Activated T-cell treated with anti-CD3 and anti-CD28 coated beads for 4 hours (primary cell): ENCODE measurements at regions not wholly inside any gene's neighbourhood (a gene's known extent, or its start where the extent isn't known, plus 50 kb on each side); places are given as distances from the start of the nearest gene placed in this dataset.

Source experiments
- DNase-seq: peaks from one replicate; pipeline ENCODE4 v3.0.0-alpha.2; 2020

GRCh38 chr22:48682504-48682903, 1145.2 kb downstream of the BRD1 start:
- no peak for DNase-seq

DNA sequence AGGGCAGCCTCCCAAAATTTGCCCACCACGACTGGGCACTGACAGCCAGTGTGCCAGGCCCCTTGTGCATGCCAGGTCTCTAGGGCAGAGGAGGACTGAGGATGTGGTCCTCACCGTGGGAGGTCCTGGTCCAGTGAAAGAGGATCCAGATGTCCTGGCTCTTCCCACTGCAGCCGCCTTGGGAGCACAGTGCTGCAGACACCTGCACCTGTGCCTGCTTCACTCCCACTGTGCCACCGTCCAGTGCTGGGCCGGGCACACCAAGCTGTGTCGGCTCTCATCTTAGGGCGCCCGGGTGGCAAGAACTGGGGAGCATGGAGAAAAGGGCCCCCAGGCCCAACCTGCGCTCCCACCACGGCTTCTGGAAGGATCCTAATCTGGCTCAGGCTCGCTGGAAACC, 1147.1 kb downstream of the BRD1 start:
- DNase-seq, result no peak

DNA sequence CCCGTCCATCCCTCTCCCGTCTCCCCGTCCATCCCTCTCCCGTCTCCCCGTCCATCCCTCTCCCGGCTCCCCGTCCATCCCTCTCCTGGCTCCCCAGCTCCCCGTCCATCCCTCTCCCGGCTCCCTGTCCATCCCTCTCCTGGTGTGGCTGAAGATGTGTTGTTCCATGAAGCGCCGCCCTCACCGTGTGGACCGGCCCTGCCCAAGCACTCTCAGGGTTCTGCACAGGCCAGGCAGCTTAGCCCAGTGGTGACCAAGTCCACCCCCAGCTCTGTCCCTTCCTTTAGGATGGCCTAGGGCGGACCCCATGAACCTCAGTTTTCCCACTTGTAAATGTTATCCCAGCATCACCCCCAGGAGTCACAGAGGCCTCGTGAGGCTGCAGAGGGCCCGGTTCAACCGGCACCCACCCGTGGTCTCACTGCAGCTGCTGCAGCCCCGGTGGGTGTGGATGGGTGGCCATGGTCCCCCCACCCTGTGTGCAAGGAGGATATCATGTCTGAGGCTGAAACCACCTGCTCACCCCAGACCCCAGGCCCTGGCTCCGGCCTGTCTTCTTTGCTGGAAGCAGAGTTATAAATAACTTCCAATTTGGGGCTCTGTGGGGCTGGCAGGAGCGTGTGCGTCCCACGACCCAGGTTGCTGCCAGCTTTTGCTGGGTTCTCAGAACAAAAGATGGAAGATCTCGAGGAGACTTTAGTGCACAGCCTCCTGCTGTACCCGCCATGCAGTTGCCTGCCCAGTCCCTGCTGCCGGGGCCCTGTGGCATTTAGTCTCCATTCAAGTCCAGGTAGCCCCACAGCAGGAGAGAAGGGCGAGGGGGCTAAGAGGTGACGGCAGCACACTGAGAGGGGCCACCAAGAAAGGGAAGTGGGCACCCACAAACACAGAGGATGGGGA, 1147.8 kb downstream of the BRD1 start:
- no peak for DNase-seq

GRCh38 chr22:48678171-48679135, 1149.2 kb downstream of the BRD1 start:
- DNase-seq, result no peak

DNA sequence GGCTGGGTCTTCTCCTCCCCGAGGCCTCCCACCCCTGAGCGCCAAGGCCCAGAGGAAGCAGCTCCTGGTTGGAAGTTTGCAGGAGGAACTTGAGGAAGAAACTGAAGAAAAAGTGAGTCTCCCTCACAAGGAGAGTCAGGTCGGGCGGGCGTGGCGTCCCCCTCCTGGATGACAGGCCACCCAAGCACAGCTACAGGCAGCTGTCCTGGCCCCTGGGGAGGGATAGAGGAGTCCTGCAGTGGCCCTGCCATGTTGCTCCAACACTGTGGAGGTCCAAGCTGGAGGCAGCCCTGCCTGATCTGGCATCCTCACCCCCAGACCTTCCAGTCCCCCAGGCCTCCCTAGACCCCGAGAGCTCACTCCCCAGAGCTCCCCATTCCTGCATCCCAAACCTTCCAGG, 1150.1 kb downstream of the BRD1 start:
- DNase-seq, result no peak

DNA sequence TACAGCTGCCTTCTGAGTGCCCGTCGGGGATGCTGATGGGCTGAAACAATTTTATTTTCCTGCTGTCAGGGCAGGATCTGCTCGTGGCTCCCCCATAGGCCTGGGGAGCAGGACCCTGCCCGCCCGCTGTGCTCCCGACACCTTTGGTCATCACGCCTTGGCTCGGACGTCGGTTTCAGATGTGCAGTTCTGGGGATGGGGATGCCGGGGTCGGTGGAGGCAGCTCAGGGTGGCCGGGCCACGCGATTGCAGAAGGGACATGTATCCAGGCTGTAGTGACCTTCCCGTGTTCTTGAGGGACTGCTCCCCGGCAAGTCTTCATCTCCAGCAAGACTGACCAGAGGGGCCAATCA, 1150.5 kb downstream of the BRD1 start:
- no peak for DNase-seq

DNA sequence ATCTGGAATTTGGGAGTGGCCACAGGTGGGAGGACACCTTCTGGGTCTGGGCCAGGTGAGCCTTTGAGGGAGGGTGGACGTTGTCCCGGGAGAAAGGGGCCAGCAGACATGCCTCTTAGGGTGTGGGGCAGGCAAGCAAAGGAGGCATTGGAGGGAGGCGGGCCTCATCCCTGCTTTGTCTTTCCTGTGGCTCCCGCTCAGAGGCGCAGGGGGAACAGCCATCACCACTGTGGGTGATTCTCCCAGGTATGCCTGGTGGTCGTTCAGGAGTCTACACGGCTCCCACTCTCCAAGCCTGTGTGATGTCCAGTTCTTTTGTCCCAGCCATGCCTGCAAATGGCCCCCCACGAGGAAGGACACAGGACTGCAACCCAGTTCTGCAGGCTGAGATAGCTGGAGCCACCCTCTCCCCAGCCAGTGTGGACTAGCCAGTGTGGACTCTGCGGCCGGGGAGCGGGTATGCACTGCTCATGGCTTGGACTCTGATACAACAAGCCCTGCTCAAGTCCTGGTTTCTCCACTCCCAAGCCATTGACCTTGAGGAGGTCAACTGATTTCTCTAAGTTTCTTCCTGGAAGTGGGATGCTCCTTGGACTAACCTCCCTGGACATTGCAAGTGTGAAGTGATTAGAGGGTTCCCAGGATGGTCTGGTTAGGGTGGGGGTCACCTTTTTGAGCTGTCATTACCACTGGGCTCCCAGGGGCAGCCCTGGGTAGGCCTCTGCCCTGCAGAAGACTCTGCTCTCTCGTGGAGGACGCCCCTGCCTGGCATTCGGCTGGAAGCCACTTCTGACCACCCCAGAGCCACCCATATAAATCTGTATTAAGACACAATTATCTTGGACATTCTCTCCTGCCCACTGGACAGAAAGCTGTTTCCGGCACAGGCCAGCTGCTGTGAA, 1151.2 kb downstream of the BRD1 start:
- DNase-seq, result no peak

GRCh38 chr22:48675830-48676145, 1151.9 kb downstream of the BRD1 start:
- DNase-seq, result no peak

GRCh38 chr22:48675141-48675829, 1152.4 kb downstream of the BRD1 start:
- no peak for DNase-seq

DNA sequence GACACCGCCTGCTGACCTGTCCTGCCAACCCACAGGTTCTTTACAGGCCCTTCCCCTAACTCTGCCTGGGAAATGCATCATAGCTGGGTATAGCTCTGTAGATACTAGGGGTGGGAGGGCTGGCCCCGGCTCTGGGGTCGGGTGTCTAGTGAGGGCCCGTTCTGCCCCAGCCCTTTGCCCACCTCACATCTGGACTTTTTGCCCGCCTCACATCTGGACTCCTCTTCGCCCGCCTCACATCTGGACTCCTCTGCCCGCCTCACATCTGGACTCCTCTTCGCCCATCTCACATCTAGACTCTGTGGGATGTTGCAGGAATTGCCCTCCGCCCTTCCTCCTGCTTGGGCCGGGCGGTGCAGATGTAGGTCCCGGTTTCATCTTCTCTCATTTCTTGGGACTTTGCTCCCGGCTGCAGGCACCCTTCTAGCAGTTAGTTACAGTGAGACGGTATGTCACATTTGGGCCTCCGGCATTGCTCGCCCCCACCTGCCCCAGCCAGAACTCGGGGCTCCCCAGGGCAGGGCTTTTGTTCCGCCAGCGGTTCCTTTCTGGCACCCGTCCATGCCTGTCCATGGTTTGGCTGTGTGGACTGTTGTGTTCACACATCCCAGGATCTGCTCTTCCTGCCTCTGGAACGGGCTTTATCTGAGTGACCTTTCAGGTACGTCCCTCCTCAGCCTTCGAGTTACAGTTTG, 1153.7 kb downstream of the BRD1 start:
- no peak for DNase-seq

DNA sequence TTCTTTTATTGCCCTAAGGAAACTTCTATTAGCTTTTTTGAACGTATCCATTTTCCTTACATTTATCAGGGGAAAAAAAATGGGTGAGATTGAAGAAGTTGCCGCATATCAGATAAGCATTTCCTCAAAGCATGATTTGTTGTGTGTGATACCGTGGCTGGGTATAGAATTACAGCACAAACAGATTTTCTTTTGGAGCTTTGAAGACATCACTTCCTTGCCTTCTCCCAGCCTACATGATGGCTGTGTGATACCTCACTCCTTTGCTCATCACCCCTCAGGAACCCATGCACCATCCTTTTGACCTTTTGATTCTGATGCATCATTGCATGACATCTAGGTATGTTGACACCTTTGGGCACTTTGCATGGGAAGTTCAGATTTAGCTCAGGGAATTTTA, 1155.3 kb downstream of the BRD1 start:
- DNase-seq, result no peak

DNA sequence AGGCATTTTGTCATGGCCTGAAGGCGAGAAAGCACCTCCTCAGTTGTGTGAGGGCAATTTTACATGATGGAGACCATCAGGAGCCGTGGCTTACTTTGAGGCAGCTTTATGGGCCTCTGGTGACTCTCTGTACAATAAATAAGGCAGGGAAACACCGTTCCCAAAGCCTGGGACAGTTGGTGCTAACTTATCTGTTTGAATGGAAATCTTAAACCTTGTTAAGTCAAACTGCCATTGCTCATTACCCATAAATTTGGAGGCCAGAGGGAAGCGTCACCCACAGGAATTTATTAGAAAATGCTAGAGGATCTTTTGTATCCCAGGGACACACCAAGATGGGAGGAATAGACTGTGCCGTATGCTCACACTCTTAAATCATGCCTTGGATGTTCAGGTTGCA, 1156.9 kb downstream of the BRD1 start:
- no peak for DNase-seq

DNA sequence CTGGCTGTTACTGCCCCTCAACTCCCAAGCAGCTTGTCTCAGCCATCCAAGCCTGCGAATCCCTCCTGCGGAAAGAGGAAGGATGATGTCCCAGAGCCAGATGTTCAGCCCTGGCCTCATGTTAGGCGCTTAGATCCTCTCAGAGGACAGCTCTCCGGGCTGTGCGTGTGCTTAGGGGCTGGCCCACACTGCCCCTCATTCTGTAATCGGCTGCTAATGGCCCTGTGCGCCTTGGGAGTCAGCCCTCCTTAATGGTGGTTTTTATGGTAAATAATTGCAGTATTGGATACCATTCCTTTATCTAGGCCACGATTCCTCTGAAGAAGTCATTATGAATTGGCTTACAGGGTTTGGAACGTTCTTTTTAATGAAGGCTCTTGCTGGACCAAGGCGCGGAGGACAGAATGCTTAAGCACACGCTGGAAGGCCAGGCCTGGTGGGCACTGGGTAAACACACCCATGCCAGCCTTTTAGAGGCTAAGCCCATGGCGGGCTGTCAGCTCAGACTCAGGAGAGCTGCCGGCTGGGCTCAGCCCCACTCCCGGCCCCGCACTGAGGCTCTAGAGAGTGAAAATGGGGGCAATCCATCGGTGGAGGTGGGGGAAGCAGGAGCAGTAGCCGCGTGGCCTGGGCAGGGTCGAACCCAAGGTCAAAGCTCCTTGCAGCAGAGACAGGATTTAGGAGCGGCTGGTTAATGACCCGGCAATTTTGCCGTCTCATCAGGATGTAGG, 1157.5 kb downstream of the BRD1 start:
- no peak for DNase-seq

GRCh38 chr22:48669226-48669625, 1158.4 kb downstream of the BRD1 start:
- no peak for DNase-seq

DNA sequence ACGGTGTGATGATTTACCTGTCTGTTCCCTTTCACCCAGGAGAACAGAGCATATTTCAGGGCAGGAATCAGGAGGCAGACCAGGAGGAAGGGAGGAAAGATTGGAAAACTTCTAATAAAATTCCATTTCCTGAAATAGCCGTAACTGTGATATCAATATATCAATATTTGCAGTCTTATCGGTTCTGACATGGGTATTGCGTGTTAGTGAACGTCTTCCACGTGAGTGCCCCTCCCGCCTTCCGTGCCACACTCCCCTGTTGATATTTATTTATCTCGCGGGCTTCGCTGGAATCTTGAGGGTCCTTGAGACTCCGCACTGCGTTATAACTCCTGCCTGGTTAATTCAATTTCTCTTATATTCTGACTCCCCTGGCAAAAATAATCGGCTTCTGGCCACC, 1160.4 kb downstream of the BRD1 start:
- no peak for DNase-seq

DNA sequence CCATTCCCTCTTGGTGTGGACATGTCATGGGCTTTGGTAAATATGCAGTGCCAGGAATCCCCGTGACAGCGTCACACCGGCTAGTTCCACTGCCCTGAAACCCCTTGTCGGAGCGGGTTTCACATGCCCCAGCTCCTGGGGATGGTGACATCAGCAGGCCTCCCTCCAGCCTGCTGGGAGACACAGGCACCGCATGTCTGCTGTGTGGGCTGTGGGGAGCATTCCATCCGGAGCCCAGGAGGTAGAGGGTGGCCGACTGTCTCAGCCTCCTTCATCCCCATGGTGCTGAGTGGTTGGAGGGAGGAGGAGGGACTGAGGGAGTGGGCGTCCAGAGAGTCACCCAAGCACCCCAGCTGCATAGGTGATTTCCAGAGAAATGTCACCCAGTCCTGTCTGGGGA, 1161.1 kb downstream of the BRD1 start:
- no peak for DNase-seq

GRCh38 chr22:48665311-48665995, 1162.2 kb downstream of the BRD1 start:
- no peak for DNase-seq

- no peak for DNase-seq
These were observed 1163.1 kb downstream of the BRD1 start for GRCh38 chr22:48664586-48664985.

- no peak for DNase-seq
These were observed 1164.4 kb downstream of the BRD1 start for GRCh38 chr22:48663297-48663696.

- DNase-seq, result no peak
These were observed 1165.1 kb downstream of the BRD1 start for GRCh38 chr22:48662476-48663135.
